ENCODE measurements at regions not wholly inside any gene's neighbourhood (a gene's known extent, or its start where the extent isn't known, plus 50 kb on each side); places are given as distances from the start of the nearest gene placed in this dataset.

DNA sequence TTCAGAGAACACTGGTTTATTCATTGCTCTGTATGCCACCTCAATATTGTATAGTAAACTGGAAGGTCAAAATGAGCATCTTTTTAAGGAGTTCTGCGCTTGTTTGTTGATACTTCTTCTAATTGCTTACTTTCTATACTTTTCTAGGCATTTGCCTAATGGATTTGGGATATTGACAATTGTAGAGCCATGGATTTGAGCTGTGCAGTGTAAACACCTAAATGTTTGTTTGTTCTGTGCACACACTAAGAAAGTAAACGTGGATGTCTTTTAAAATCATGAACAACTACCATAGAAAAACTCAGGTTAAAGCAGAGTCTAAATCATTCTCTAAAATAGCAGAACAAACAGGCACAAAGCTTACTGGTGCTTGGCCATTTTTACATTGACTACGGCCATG lies 436.6 kb upstream of the GBE1 start:
- TF ChIP-seq SUZ12 (IDR thresholded peaks at IDR 0.05): no peak
- TF ChIP-seq LEF1 (IDR thresholded peaks at IDR 0.05; ENCODE audit: borderline replicate concordance): no peak
- no peak for TF ChIP-seq ZNF384 (IDR thresholded peaks at IDR 0.05)
- no peak for TF ChIP-seq SP1 (IDR thresholded peaks at IDR 0.05)
- no peak for TF ChIP-seq FOXM1 (IDR thresholded peaks at IDR 0.05; ENCODE audit: borderline replicate concordance)
- TF ChIP-seq ARNT (IDR thresholded peaks at IDR 0.05): no peak
- TF ChIP-seq, protein P1, sequence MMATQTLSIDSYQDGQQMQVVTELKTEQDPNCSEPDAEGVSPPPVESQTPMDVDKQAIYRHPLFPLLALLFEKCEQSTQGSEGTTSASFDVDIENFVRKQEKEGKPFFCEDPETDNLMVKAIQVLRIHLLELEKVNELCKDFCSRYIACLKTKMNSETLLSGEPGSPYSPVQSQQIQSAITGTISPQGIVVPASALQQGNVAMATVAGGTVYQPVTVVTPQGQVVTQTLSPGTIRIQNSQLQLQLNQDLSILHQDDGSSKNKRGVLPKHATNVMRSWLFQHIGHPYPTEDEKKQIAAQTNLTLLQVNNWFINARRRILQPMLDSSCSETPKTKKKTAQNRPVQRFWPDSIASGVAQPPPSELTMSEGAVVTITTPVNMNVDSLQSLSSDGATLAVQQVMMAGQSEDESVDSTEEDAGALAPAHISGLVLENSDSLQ (IDR thresholded peaks at IDR 0.05): no peak
- no peak for TF ChIP-seq CTBP1 (IDR thresholded peaks at IDR 0.05; ENCODE audit: borderline replicate concordance)
- ChIA-PET POLR2A (no interaction called here), CTCF (no interaction called here)

DNA sequence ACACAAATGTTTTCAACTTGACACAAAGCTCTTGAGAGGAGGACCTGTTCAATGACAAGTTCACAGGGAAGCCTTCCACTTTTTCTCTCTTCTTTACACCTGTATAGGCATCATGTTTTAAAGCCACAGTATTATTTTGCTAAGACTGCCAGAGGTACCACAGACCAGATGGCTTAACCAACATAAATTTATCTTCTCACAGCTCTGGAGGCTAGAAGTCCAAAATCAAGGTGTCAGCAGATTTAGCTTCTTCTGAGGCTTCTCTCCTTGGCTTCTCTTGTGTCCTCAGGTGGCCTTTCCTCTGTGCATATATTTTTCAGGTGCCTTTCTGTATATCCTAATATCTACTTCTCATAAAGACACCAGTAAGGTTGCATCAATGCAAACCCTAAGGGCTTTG lies 435.2 kb upstream of the GBE1 start:
- DNase-seq (ENCODE audit: extremely low spot score): no peak
- TF ChIP-seq L3MBTL2 (conservative IDR thresholded peaks at IDR 0.05) (no peak), ELF4 (IDR thresholded peaks at IDR 0.05) (no peak), BHLHE40 (IDR thresholded peaks at IDR 0.05; ENCODE audit: borderline replicate concordance) (no peak)
- POLR2A ChIA-PET: no interaction called here
- CTCF ChIA-PET: no interaction called here

More for the DNA sequence above, 436.6 kb upstream of the GBE1 start:
- DNase-seq (ENCODE audit: extremely low spot score): no peak

DNA sequence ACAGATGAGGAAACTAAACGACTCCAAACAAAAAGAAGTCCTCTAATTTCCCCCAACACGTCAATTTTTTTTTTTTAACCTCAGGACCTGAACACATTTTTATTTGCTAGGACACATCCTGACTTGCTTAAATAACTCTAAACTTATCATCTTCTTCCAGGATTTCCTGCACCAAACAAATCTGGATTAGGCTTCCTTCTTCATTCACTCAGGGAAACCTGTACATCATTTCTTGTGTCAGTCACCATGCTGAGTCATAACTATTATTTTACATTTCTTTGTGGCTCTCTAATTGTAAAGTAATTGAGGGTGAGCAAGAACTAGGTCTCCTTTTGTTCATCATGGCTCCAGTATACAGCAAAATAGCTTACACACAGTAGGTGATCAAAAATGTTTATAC lies 433.4 kb upstream of the GBE1 start:
- DNase-seq (ENCODE audit: extremely low spot score): no peak
- ChIA-PET CTCF (no interaction called here), POLR2A (no interaction called here)
- TF ChIP-seq CTBP1 (IDR thresholded peaks at IDR 0.05; ENCODE audit: borderline replicate concordance) (no peak), ZNF384 (IDR thresholded peaks at IDR 0.05) (no peak), FOXM1 (IDR thresholded peaks at IDR 0.05; ENCODE audit: borderline replicate concordance) (no peak), SUZ12 (IDR thresholded peaks at IDR 0.05) (no peak), FOXA1 (IDR thresholded peaks at IDR 0.05) (no peak), ARNT (IDR thresholded peaks at IDR 0.05) (no peak), NFRKB (IDR thresholded peaks at IDR 0.05) (no peak), TARDBP (IDR thresholded peaks at IDR 0.05) (no peak), BHLHE40 (IDR thresholded peaks at IDR 0.05; ENCODE audit: borderline replicate concordance) (no peak), L3MBTL2 (conservative IDR thresholded peaks at IDR 0.05) (no peak), LEF1 (IDR thresholded peaks at IDR 0.05; ENCODE audit: borderline replicate concordance) (no peak), ELF4 (IDR thresholded peaks at IDR 0.05) (no peak), FOXK2 (IDR thresholded peaks at IDR 0.05) (no peak)
- TF ChIP-seq, protein P1 (IDR thresholded peaks at IDR 0.05): no peak

DNA sequence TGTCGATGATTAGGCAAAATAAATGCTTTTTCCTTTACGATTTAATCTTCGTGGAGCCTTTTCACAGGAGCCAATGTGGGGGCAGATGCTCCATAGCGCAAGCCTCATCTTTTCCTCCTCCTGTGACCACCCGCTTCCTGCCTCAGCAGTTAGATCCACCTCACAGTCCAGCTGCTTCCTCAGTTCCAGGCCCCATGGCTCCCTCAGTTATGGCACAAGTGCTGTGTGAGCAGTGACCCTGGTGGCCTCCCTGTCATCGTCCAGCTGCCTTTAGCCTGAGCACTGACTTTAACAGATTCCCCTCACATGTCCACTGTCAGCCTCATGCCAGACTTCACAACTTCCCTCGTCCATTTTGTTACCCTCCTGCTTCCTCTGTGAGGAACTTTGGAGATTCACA lies 424.6 kb upstream of the GBE1 start:
- TF ChIP-seq FOXM1 (IDR thresholded peaks at IDR 0.05; ENCODE audit: borderline replicate concordance): no peak
- no peak for TF ChIP-seq HDGF (IDR thresholded peaks at IDR 0.05; ENCODE audit: borderline replicate concordance)
- no peak for TF ChIP-seq NFRKB (IDR thresholded peaks at IDR 0.05)
- TF ChIP-seq ARNT (IDR thresholded peaks at IDR 0.05): no peak
- no peak for TF ChIP-seq L3MBTL2 (conservative IDR thresholded peaks at IDR 0.05)
- TF ChIP-seq BHLHE40 (IDR thresholded peaks at IDR 0.05; ENCODE audit: borderline replicate concordance): no peak
- no peak for TF ChIP-seq TARDBP (IDR thresholded peaks at IDR 0.05)
- TF ChIP-seq CTBP1 (IDR thresholded peaks at IDR 0.05; ENCODE audit: borderline replicate concordance): no peak
- no peak for DNase-seq (ENCODE audit: extremely low spot score)
- CTCF ChIA-PET: interaction anchor here (0.7 kb wide), 1 partner anchor 9 kb away, joined by 3 read pairs; no protein-coding TSS in a partner anchor
- POLR2A ChIA-PET: no interaction called here

DNA sequence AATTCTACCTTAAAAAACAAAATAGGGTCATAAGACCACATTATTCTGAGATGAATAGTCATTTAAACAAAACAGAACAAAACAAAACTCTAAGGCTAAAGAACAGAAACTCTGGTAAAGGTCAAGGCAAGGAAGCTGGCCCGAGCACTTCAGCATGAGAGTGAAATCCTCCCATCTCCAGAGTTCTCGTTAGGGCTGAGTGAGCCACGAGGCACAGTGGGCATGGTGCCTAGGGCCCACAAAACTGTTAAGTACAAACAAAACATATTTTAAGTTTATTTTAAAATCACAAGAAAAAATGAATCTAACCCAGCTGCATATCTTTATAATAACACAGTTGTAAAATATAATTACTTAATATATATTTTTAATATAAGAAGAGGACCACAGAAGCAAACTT lies 417.8 kb upstream of the GBE1 start:
- no peak for DNase-seq (ENCODE audit: extremely low spot score)
- CTCF ChIA-PET: no interaction called here
- POLR2A ChIA-PET: no interaction called here
- TF ChIP-seq SP1 (IDR thresholded peaks at IDR 0.05): no peak
- no peak for TF ChIP-seq TARDBP (IDR thresholded peaks at IDR 0.05)
- no peak for TF ChIP-seq SUZ12 (IDR thresholded peaks at IDR 0.05)
- TF ChIP-seq, protein P1 (IDR thresholded peaks at IDR 0.05): no peak
- no peak for TF ChIP-seq ELF4 (IDR thresholded peaks at IDR 0.05)
- no peak for TF ChIP-seq LEF1 (IDR thresholded peaks at IDR 0.05; ENCODE audit: borderline replicate concordance)
- TF ChIP-seq BHLHE40 (IDR thresholded peaks at IDR 0.05; ENCODE audit: borderline replicate concordance): no peak
- no peak for TF ChIP-seq FOXK2 (IDR thresholded peaks at IDR 0.05)
- TF ChIP-seq ZNF384 (IDR thresholded peaks at IDR 0.05): no peak
- TF ChIP-seq ARNT (IDR thresholded peaks at IDR 0.05): no peak
- no peak for TF ChIP-seq HDGF (IDR thresholded peaks at IDR 0.05; ENCODE audit: borderline replicate concordance)
- no peak for TF ChIP-seq FOXM1 (IDR thresholded peaks at IDR 0.05; ENCODE audit: borderline replicate concordance)
- TF ChIP-seq L3MBTL2 (conservative IDR thresholded peaks at IDR 0.05): no peak

DNA sequence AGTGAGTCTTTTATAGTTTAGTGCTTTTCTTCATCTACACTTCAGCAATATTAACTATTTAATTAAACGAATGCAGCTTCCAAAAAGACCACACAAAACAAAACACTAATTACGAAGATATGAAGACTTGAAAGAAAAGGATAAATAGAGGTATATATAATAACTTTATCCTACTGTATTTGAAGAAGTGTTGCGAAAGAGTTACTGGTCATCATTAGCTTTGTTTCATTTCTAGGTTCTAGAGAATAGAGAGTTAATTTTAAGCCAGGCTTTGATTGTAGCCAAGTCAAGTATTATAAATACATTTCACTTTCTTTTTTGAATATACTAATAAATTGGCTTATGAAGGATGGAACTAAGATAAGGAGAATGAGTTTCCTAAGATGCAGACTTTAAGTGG lies 416.8 kb upstream of the GBE1 start:
- DNase-seq (ENCODE audit: extremely low spot score): no peak
- ChIA-PET POLR2A (no interaction called here), CTCF (no interaction called here)
- TF ChIP-seq, protein P1 (IDR thresholded peaks at IDR 0.05): no peak
- TF ChIP-seq ZNF384 (IDR thresholded peaks at IDR 0.05) (no peak), ELF4 (IDR thresholded peaks at IDR 0.05) (no peak), ARNT (IDR thresholded peaks at IDR 0.05) (no peak), LEF1 (IDR thresholded peaks at IDR 0.05; ENCODE audit: borderline replicate concordance) (no peak), FOXA1 (IDR thresholded peaks at IDR 0.05) (no peak)

Measured in HEK293T (cell line).